ENCODE measurements at regions not wholly inside any gene's neighbourhood (a gene's known extent, or its start where the extent isn't known, plus 50 kb on each side); places are given as distances from the start of the nearest gene placed in this dataset.

DNA sequence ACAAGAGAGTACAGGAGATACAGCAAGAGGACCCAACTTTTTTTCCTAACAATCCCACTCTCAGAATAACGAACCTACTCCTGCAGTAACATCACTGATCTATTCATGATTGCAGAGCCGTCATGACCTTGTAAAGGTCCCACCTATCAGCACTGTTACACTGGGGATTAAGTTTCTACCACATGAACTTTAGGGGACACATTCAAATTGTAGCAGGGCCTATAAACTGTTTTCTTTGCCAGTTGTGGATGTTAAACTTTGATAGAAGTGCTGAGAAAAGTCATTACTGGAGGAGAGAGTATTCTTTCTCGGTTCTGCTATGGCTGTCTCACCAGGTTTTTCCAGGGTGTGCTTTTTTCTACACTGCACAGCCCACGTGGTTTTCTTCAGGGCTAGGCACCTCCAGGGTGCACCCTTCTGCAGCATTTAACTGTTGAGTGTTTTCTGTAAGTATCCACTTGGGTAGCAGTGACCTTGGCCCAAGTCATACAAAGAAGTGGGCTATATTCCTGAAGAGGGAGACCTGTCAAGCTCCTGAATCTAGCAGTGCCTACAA lies 131.6 kb upstream of the AHR start:
- Histone ChIP-seq H3K27me3 (ENCODE audit: control insufficient read depth, insufficient read depth, low read length) (no peaks in the 10 kb centered on the region), H3K36me3 (ENCODE audit: control insufficient read depth, insufficient read depth, low read length) (no peaks in the 10 kb centered on the region), H3K27ac (ENCODE audit: insufficient read depth, low read length) (no peak overlapping the region), H3K4me2 (ENCODE audit: extremely low read depth, insufficient read depth, low read length) (no peak overlapping the region), H2AFZ (ENCODE audit: low read length) (no peak overlapping the region), H4K20me1 (ENCODE audit: control insufficient read depth, extremely low read depth, insufficient read depth, low read length) (no peaks in the 10 kb centered on the region), H3K4me3 (replicated peaks in 1 of 4; ENCODE audit: control extremely low read depth in 1 of 4, insufficient read depth in 1 of 4, low read depth in 3 of 4, low read length in 4 of 4) (no peak overlapping the region), H3K4me1 (ENCODE audit: control insufficient read depth, extremely low read depth, insufficient read depth, low read length) (no peaks in the 10 kb centered on the region), H3K9me3 (ENCODE audit: control insufficient read depth, insufficient read depth, low read depth, low read length) (no peaks in the 10 kb centered on the region), H3K79me2 (ENCODE audit: control insufficient read depth, insufficient read depth, low read length) (no peaks in the 10 kb centered on the region), H3K9ac (ENCODE audit: insufficient read depth, low read length) (no peak overlapping the region)
- no peak for DNase-seq (ENCODE audit: low read depth in 2 of 2)
- no peak for TF ChIP-seq EZH2 (IDR thresholded peaks at IDR 0.05; ENCODE audit: low read length, missing control alignments)
- TF ChIP-seq, protein P1, sequence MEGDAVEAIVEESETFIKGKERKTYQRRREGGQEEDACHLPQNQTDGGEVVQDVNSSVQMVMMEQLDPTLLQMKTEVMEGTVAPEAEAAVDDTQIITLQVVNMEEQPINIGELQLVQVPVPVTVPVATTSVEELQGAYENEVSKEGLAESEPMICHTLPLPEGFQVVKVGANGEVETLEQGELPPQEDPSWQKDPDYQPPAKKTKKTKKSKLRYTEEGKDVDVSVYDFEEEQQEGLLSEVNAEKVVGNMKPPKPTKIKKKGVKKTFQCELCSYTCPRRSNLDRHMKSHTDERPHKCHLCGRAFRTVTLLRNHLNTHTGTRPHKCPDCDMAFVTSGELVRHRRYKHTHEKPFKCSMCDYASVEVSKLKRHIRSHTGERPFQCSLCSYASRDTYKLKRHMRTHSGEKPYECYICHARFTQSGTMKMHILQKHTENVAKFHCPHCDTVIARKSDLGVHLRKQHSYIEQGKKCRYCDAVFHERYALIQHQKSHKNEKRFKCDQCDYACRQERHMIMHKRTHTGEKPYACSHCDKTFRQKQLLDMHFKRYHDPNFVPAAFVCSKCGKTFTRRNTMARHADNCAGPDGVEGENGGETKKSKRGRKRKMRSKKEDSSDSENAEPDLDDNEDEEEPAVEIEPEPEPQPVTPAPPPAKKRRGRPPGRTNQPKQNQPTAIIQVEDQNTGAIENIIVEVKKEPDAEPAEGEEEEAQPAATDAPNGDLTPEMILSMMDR (conservative IDR thresholded peaks at IDR 0.05 in 1 of 2, IDR thresholded peaks at IDR 0.05 in 1 of 2; ENCODE audit: low read depth in 1 of 2, low read length in 2 of 2): no peak

DNA sequence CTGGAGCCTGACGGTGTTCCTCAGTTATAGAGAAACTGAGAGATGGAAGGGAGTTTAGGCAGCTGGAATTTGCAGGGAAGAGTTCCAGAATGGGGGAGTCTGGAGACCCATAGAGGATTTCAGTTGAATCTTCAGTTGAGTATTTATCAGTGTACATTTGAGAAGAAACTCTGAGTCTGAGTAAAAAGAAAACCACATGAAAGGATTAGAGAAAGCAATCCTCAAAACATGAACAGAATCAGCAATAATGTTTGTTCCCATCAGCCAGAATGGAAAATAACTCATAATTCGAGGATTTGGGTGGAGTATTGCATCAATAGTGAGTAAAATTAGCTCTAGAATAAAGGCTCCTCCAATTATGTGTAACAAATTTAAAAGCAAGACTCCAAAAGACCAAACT lies 130.0 kb upstream of the AHR start:
- Histone ChIP-seq H3K36me3 (ENCODE audit: control insufficient read depth, insufficient read depth, low read length) (no peaks in the 10 kb centered on the region), H2AFZ (ENCODE audit: low read length) (no peak overlapping the region), H3K27me3 (ENCODE audit: control insufficient read depth, insufficient read depth, low read length) (no peaks in the 10 kb centered on the region), H3K4me2 (ENCODE audit: extremely low read depth, insufficient read depth, low read length) (no peak overlapping the region), H3K4me1 (ENCODE audit: control insufficient read depth, extremely low read depth, insufficient read depth, low read length) (no peaks in the 10 kb centered on the region), H4K20me1 (ENCODE audit: control insufficient read depth, extremely low read depth, insufficient read depth, low read length) (no peaks in the 10 kb centered on the region), H3K79me2 (ENCODE audit: control insufficient read depth, insufficient read depth, low read length) (no peaks in the 10 kb centered on the region), H3K27ac (ENCODE audit: insufficient read depth, low read length) (no peak overlapping the region), H3K4me3 (replicated peaks in 1 of 4; ENCODE audit: control extremely low read depth in 1 of 4, insufficient read depth in 1 of 4, low read depth in 3 of 4, low read length in 4 of 4) (no peak overlapping the region), H3K9me3 (ENCODE audit: control insufficient read depth, insufficient read depth, low read depth, low read length) (no peaks in the 10 kb centered on the region), H3K9ac (ENCODE audit: insufficient read depth, low read length) (no peak overlapping the region)
- TF ChIP-seq EZH2 (IDR thresholded peaks at IDR 0.05; ENCODE audit: low read length, missing control alignments): no peak
- TF ChIP-seq, protein P1 (conservative IDR thresholded peaks at IDR 0.05 in 1 of 2, IDR thresholded peaks at IDR 0.05 in 1 of 2; ENCODE audit: low read depth in 1 of 2, low read length in 2 of 2): no peak
- no peak for DNase-seq (ENCODE audit: low read depth in 2 of 2)

DNA sequence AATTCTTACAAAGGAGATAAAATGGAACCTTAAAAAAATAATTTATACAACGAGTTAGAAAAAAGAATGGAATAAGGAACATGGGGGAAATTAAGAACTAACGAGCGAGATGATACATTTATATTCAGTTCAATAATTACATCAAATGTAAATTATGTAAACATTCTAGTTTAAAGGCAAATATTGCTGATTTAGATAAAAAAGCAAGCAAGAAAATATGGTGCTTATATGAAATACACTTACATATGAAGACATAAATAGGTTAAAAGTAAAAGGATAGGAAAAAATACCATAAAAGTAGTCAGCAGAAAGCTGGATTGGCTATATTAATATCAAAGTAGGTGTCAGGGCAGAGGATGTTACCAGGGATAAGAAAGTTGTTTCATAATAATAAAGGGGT lies 127.0 kb upstream of the AHR start:
- Histone ChIP-seq H3K27ac (ENCODE audit: insufficient read depth, low read length) (no peak overlapping the region), H3K36me3 (ENCODE audit: control insufficient read depth, insufficient read depth, low read length) (no peaks in the 10 kb centered on the region), H3K9me3 (ENCODE audit: control insufficient read depth, insufficient read depth, low read depth, low read length) (no peaks in the 10 kb centered on the region), H3K4me1 (ENCODE audit: control insufficient read depth, extremely low read depth, insufficient read depth, low read length) (no peaks in the 10 kb centered on the region), H2AFZ (ENCODE audit: low read length) (no peak overlapping the region), H3K4me3 (replicated peaks in 1 of 4; ENCODE audit: control extremely low read depth in 1 of 4, insufficient read depth in 1 of 4, low read depth in 3 of 4, low read length in 4 of 4) (no peak overlapping the region), H4K20me1 (ENCODE audit: control insufficient read depth, extremely low read depth, insufficient read depth, low read length) (no peaks in the 10 kb centered on the region), H3K27me3 (ENCODE audit: control insufficient read depth, insufficient read depth, low read length) (no peaks in the 10 kb centered on the region), H3K9ac (ENCODE audit: insufficient read depth, low read length) (no peak overlapping the region), H3K79me2 (ENCODE audit: control insufficient read depth, insufficient read depth, low read length) (no peaks in the 10 kb centered on the region), H3K4me2 (ENCODE audit: extremely low read depth, insufficient read depth, low read length) (no peak overlapping the region)
- DNase-seq (ENCODE audit: low read depth in 2 of 2): no peak
- no peak for TF ChIP-seq EZH2 (IDR thresholded peaks at IDR 0.05; ENCODE audit: low read length, missing control alignments)
- TF ChIP-seq, protein P1 (conservative IDR thresholded peaks at IDR 0.05 in 1 of 2, IDR thresholded peaks at IDR 0.05 in 1 of 2; ENCODE audit: low read depth in 1 of 2, low read length in 2 of 2): no peak

All from fibroblast of lung (primary cell).